Vagina (tissue), 2 donors: ENCODE measurements at regions not wholly inside any gene's neighbourhood (a gene's known extent, or its start where the extent isn't known, plus 50 kb on each side); places are given as distances from the start of the nearest gene placed in this dataset.

Experiments
- CTCF ChIP-seq, 3 experiments: fragments of 450-650 bp in 2 of 3; fragments of 200-600 bp in 1 of 3; sonication (generic) in 1 of 3; IDR thresholded peaks; one replicate each; pipeline ENCODE4 v1.5.1; 2017 to 2019; ENCODE audit warnings: antibody characterized with exemption in 3 of 3, mild to moderate bottlenecking in 2 of 3, moderate library complexity in 2 of 3
- POLR2A ChIP-seq, 2 donors: fragments of 450-650 bp; IDR thresholded peaks; one replicate each; pipeline ENCODE4 v1.6.1; 2017; ENCODE audit warnings: antibody characterized with exemption in 2 of 2, mild to moderate bottlenecking in 2 of 2, moderate library complexity in 2 of 2
- POLR2AphosphoS5 ChIP-seq, 2 donors: sonication (generic); formaldehyde crosslinking; IDR thresholded peaks; one replicate each; pipeline ENCODE4 v1.9.0; 2017; ENCODE audit warnings: antibody characterized with exemption in 2 of 2, mild to moderate bottlenecking in 2 of 2, low read depth in 1 of 2; ENCODE audit not compliant: insufficient read depth in 1 of 2

GRCh38 chr10:78763234-78763633, 305.5 kb upstream of the ZMIZ1 start:
- TF ChIP-seq CTCF (IDR thresholded peaks at IDR 0.05) (no peak), POLR2AphosphoS5 (IDR thresholded peaks at IDR 0.05; ENCODE audit: insufficient read depth in 1 of 2, low read depth in 1 of 2) (no peak), POLR2A (IDR thresholded peaks at IDR 0.05) (no peak)
